Renal pelvis (tissue), 1 donor: ENCODE measurements at regions not wholly inside any gene's neighbourhood (a gene's known extent, or its start where the extent isn't known, plus 50 kb on each side); places are given as distances from the start of the nearest gene placed in this dataset.
"Not testable (repeated sequence)": the region's sequence is repeated elsewhere in the genome, so short reads cannot be mapped to it uniquely, and the experiment has no call there.

ENCODE experiments used
- DNase-seq: peaks from one replicate; pipeline ENCODE4 v3.0.0-alpha.2; 2013

DNA sequence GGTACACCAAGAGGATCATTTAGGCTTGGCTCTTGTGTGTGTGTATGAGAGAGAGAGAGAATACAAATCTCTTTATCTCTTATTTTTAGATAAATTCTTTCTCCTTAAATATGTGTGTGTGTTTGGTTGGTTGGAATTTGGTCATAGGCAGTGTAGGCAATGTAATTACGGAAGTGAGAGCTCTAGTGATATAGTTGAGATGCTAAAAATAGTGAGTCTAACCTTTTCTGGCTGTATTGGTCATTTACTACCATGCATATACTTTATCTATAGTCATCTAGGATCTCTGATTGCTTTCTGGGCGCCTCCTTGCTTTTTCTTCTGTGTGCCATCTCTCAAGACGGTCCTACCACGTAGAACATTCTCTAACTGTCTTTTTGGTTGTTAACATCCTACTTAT lies 250.2 kb downstream of the NUF2 start:
- DNase-seq, result no peak

- DNase-seq, result no peak
Observed at GRCh38 chr1:163574119-163574518, 252.4 kb downstream of the NUF2 start.

DNA sequence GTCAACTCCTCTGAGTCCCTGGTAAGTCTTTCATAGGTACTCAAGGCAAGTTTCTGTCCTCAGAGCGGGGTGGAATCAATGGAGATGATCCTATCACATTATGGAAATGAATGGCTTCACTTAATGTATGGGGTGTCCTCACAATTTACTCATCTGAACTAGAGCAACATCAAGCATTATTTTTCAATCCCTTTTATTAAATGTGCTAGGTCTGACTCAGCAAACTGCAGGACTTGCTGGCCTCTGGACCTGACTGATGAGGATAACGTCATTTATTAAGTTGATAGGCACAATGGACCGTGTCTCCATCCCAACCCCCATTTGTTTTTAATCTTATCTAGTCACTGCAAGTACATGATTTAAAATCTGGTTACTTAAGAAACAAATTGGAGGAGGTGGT lies 259.2 kb downstream of the NUF2 start:
- no peak for DNase-seq

- no peak for DNase-seq
Observed at GRCh38 chr1:163583661-163584181, 262.0 kb downstream of the NUF2 start.

- DNase-seq, result no peak
Observed at GRCh38 chr1:163585796-163586195, 264.0 kb downstream of the NUF2 start.

- no peak for DNase-seq
Observed at GRCh38 chr1:163588796-163589195, 267.0 kb downstream of the NUF2 start.

DNA sequence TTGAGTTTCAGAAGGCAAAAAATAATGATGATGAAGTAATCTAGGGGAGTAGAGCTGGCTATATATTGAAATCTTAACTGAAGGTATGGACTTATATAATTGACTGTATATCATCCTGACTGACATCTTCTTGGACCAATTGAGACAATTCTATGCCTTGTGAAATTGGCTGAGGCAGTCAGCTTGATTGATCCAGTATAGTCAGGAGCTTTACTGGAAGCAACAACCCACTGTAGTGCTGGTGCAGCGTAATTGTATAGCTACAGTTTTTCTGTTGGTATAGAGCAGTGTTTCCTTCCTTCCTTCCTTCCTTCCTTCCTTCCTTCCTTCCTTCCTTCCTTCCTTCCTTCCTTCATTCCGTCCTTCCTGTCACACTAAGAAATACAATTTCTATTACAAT lies 268.0 kb downstream of the NUF2 start:
- no peak for DNase-seq

GRCh38 chr1:163591131-163591530 lies 269.4 kb downstream of the NUF2 start:
- not testable (repeated sequence) for DNase-seq

DNA sequence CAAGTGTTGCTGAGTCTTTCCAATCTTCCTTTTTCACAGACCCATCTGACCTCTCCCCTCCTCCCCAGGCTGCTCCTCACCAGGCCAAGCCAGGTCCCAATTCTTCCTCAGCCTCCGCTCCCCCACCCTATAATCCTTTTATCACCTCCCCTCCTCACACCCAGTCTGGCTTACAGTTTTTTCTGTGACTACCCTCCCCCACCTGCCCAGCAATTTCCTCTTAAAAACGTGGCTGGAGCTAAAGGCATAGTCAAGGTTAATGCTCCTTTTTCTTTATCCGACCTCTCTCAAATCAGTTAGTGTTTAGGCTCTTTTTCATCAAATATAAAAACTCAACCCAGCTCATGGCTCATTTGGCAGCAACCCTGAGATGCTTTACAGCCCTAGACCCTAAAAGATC lies 270.9 kb downstream of the NUF2 start:
- not testable (repeated sequence) for DNase-seq

DNA sequence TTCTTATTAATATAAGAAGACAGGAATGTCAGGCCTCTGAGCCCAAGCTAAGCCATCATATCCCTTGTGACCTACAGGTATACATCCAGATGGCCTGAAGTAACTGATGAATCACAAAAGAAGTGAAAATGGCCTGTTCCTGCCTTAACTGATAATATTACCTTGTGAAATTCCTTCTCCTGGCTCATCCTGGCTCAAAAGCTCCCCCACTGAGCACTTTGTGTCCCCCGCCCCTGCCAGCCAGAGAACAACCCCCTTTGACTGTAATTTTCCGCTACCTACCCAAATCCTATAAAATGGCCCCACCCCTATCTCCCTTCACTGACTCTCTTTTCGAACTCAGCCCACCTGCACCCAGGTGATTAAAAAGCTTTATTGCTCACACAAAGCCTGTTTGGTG lies 274.4 kb downstream of the NUF2 start:
- DNase-seq, result not testable (repeated sequence)

DNA sequence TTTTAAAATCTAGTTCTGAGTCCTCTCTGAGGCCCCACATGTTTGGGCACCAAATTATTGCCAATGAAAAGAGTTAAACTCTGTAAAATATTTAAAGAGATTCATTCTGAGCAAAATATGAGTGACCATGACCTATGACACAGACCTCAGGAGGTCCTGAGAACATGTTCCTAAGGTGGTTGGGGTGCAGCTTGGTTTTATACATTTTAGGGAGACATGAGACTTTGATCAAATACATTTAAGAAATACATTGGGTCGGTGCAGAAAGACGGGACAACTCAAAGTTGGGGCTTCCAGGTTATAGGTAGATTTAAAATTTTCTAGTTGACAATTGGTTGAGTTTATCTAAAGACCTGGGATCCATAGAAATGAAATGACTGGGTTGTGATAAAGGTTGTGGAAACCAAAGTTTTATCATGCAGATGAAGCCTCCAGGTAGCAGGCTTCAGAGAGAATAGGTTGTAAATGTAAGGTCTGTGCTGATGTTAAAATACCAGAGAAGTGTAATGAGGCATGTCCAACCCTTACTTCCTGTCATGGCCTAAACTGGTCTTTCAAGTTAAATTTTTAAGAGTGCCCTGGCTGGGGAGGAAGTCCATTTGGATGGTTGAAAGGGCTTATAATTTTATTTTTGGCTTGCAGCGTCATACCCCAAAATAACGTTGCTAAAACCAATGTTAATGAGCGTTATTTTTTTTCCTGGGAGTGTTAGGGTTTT lies 274.9 kb downstream of the NUF2 start:
- peak; percentile 56 for DNase-seq

DNA sequence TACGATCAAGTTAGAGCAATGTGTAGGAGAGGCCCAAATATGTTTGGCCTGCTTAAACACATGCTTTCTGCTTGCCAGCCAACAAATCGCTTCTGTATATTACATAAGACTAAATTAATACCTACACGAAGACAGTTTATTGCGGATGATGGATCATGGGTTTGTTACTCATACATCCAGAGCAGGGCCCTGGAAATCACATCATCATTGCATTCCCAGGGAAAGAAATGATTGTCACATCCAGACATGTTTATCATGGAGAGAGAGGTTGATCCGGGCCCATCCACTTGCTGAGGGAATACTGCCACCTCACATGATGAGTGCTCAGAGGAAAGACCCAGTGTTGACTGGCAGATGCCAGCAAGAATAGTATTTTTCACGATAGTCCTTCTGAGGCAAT lies 282.6 kb downstream of the NUF2 start:
- DNase-seq, result no peak

- DNase-seq, result no peak
Observed at GRCh38 chr1:163604896-163605295, 283.1 kb downstream of the NUF2 start.

- DNase-seq, result no peak
Observed at GRCh38 chr1:163608979-163609378, 287.2 kb downstream of the NUF2 start.

DNA sequence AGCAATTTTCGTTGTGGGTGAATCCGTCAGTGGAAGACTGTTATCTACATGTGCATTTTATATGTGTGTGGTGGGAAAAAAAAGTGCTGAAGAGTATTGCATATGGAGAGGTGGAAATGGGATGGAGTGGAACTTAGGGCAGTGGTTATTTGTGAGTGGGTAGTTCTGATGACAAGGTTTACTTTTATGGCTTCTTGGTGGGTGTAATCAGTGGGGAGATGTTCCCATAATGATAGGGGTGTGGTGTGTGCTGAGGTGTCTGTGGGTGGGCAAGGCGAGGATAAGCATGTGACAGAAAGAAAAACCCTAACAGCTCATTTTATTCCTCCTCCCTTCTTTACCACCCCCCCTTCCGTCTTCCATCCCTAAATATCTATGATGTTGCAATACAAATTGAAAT lies 288.1 kb downstream of the NUF2 start:
- DNase-seq, result no peak

DNA sequence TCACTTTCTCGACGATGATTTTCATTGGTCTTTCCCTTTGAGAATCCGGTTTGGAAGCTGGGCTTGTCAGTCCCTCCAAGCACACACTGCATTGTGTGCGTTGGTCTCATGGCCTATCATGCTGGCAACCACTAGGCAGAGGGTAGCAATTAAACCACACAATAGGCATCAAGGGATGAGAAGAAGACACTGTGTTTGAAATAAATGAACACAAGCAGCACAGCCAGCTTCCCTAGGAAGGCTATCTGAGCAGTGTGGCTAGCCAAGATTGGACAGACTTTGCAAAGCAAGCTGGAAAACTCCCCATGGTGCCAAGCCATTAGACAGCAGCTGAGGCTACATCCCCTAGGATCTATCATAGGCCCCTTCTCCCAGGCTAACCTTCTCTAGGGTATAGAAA lies 288.7 kb downstream of the NUF2 start:
- no peak for DNase-seq

- no peak for DNase-seq
Observed at GRCh38 chr1:163614361-163614760, 292.6 kb downstream of the NUF2 start.

DNA sequence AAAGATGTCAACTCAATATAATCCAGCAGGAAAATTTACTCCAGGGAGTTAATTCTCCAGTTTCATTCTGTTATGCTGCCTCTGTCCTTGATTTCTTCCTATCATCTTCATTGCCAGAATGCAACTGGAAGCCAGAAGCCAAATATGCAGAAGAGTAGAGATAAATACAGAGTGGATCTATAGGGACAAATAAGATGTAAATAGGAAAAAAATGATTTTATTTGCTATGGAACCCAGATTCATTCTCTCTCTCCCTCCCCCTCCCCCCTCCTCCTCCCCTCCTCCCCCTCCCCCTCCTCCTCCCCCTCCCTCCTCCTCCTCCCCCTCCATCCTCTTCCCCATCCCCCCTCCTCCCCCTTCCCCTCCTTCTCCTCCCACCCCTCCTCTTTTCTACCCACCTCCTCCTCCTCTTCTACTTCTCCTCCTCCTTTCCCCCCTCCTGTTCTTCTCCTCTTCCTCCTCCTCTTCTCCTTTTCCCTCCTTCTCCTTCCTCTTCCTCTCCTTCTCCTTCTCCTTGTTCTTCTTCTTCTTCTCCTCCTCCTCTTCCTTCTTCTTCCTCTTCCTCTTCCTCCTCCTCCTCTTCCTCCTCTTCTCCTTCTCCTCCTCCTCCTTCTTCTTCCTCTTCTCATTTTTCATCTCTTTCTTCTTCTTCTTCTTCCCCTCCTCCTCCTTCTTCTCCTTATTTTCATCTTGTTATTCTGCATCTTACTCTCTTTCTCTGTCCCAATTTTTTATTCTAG lies 306.4 kb downstream of the NUF2 start:
- no peak for DNase-seq

GRCh38 chr1:163632269-163632668 lies 310.5 kb downstream of the NUF2 start:
- no peak for DNase-seq

- no peak for DNase-seq
Observed at GRCh38 chr1:163633366-163633765, 311.6 kb downstream of the NUF2 start.

- DNase-seq, result not testable (repeated sequence)
Observed at GRCh38 chr1:163645676-163646075, 323.9 kb downstream of the NUF2 start.

DNA sequence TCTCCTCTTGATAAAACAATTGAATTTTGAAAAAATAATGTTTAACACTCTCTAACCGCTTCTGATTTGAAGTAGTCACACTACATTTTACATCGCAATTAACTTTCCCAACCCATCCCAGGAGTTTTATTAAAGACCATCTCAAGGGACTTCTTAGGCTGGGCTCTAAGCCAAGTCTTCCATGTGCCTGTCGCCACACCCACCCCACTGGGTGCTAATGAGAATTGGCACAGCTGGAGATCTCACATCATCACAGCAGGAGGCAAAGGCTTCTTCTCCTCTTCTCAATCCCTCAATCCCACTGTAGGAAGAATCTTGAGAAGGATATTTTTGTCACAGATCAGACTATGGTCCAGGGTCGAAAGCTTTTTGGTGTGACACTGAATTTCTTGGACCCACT lies 328.9 kb downstream of the NUF2 start:
- no peak for DNase-seq

- DNase-seq, result no peak
Observed at GRCh38 chr1:163652441-163652840, 330.7 kb downstream of the NUF2 start.

DNA sequence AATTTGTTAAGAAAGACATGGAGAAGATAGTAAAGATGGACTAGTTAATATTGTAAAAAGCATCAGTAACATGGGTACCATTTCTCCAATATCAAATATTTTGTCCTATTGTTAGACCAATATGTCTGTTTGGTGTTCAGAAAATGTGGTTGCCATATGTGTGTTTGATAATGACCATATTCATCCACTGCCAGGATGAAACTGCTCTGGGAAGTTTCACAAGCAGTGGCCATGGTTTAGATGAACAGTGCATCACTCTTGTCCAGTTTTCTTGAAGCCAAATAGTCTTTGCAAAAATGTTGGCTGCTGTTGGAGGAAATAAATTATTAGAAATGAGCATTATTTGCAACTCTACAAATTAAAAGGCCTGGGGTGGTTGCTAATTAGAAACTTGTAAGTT lies 333.8 kb downstream of the NUF2 start:
- no peak for DNase-seq
